GM12874 (cell line): ENCODE measurements at regions not wholly inside any gene's neighbourhood (a gene's known extent, or its start where the extent isn't known, plus 50 kb on each side); places are given as distances from the start of the nearest gene placed in this dataset.

Source experiments
- TF ChIP-seq, protein P1 (sequence below): IDR thresholded peaks from 2 replicates; pipeline ENCODE4 v1.5.1; 2011; ENCODE audit warnings: low read depth, mild to moderate bottlenecking, control low read depth, low read length, moderate library complexity; ENCODE audit not compliant: insufficient read depth

DNA sequence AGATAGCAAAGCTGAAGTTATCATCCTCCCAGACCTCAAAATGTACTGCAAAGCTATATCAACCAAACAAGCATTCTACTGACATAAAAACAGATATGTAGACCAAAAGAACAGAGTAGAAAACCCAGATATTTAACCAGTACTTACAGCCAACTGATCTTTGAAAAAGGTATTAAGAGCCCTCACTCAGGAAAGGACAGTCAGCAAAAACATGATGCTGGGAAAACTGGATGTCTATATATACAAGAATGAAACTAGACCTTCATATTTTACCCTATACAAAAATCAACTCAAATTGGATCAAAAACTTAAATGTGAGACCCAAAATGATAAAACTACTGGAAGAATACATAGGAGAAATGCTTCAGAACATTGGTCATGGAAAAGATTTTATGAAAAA lies 87.5 kb upstream of the MME start:
- TF ChIP-seq, protein P1, sequence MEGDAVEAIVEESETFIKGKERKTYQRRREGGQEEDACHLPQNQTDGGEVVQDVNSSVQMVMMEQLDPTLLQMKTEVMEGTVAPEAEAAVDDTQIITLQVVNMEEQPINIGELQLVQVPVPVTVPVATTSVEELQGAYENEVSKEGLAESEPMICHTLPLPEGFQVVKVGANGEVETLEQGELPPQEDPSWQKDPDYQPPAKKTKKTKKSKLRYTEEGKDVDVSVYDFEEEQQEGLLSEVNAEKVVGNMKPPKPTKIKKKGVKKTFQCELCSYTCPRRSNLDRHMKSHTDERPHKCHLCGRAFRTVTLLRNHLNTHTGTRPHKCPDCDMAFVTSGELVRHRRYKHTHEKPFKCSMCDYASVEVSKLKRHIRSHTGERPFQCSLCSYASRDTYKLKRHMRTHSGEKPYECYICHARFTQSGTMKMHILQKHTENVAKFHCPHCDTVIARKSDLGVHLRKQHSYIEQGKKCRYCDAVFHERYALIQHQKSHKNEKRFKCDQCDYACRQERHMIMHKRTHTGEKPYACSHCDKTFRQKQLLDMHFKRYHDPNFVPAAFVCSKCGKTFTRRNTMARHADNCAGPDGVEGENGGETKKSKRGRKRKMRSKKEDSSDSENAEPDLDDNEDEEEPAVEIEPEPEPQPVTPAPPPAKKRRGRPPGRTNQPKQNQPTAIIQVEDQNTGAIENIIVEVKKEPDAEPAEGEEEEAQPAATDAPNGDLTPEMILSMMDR = no peak

DNA sequence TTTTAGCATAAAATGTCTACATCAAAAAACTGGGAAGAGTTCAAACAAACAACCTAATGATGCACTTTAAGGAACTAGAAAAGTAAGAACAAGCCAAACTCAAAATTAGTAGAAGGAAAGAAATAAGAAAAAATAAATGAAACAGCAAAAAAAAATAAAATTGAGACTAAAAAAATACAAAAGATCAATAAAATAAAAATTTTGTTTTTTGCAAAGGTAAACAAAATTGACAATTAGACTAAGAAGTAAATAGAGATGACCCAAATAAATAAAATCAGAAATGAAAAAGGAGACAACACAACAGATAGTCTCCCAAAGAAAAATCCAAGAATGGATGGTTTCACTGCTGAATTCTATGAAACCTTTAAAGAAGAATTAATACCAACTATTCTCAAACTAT lies 89.6 kb upstream of the MME start:
- TF ChIP-seq, protein P1 = no peak

DNA sequence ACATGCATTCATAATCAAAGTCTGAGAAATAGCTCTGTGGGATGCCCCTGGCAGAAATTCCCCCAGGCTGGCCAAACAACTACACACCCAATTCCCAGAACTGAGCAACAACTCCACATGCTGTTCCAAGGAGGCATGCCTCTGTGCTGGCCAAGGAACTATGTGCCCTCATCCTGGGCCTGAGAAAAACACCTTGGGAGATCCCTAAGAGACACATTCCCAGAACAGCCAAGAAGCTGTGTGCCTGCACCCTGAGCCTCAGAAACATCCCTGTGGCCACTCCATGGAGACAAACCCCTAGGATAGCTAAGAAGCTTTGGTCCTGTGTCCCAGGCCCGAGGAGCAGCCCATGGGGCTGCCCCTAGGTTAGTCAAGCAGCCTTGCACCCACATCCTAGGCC lies 92.3 kb upstream of the MME start:
- TF ChIP-seq, protein P1 = no peak

DNA sequence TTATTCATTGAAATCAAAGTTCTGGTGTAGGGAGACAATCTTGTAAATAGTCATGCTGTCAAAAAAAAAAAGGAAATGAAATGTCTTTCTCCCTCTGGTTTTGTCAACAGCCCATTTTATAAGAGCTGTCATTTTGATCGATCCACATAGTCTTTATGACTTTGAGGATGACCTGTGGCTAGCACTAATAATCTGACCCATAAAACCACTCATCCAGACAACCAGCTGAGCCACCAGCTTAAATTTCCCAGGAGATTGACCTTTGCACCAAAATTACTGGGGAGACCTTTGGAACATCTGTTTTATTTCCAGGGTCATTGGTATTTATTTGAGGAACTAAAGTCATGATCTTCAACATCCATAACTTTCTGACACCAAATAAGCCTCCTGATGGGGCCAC lies 98.5 kb upstream of the MME start:
- TF ChIP-seq, protein P1 = no peak

DNA sequence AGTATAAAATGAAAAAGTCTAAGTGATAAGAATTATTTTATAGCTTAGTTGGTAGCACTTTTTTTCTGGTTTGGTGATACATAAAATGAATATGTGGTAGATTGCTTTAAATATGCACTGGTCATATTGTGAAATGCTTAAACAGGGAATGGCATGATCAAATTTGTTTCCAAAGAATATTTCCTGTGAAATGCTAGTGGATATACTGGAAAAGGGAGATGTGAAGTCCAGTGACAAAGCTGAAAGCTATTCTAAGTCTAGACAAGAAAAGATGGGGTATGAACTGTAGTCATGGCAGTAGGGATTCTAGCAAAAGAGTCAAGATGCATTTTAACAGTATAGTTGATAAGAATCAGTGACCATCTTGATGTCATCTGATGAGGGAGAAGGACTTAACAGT lies 98.9 kb upstream of the MME start:
- TF ChIP-seq, protein P1 = no peak

DNA sequence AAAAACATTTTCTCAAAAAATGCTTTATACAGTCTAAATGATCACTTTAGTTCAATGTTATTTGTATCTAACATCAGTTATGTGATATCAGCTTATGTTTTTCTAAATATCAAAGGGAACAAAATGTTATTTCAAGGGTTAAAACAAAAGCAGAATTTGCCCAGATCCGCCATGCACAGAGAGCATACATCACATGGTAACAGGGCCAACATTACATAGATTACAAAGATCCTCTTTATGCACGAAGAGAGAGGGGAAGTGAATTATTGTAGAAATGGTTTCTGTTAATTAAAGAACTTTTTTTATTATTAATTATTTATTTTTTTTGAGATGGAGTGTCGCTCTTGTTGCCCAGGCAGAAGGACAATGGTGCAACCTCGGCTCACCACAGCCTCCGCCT lies 100.8 kb upstream of the MME start:
- TF ChIP-seq, protein P1 = no peak

DNA sequence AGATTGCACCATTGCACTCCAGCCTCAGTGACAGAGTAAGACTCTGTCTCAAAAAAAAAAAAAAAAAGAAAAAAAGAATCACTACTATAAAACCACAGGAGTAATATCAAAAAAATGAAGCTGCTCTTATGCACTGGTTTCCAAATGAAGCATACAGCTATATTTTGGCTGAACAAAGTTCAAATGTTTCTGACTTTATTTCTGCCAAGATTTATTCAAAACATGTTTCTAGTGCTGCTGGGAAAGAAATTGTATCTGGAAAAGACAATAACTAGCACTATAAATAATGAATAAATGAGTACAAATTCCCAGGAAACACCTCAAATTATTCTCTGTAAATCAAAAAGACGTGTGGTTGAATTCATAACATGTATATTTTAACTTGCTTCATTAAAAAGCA lies 102.5 kb upstream of the MME start:
- TF ChIP-seq, protein P1 = no peak
